Breast epithelium (tissue), 3 donors: ENCODE measurements at regions not wholly inside any gene's neighbourhood (a gene's known extent, or its start where the extent isn't known, plus 50 kb on each side); places are given as distances from the start of the nearest gene placed in this dataset.

Experiments used
- CTCF ChIP-seq, 3 donors: fragments of 450-650 bp; IDR thresholded peaks; one replicate each; pipeline ENCODE4 v1.5.1; 2016 to 2017; ENCODE audit warnings: antibody characterized with exemption in 3 of 3, mild to moderate bottlenecking in 3 of 3, moderate library complexity in 3 of 3
- POLR2A ChIP-seq: fragments of 450-650 bp; IDR thresholded peaks from one replicate; pipeline ENCODE4 v1.6.1; 2016; ENCODE audit warnings: antibody characterized with exemption, mild to moderate bottlenecking, moderate library complexity

- TF ChIP-seq POLR2A (no peak), CTCF (IDR thresholded peaks at IDR 0.05) (no peak)
Measured at GRCh38 chr1:4322881-4323280, 331.5 kb upstream of the AJAP1 start.
